Liver (tissue), 8 donors: ENCODE measurements at regions not wholly inside any gene's neighbourhood (a gene's known extent, or its start where the extent isn't known, plus 50 kb on each side); places are given as distances from the start of the nearest gene placed in this dataset.

Experiments used
- DNase-seq: peaks from one replicate; pipeline ENCODE4 v3.0.0-alpha.2; 2017; ENCODE audit warnings: low spot score
- H3K27ac ChIP-seq, 2 donors: one replicate each; pipeline ENCODE4 v1.7.0; 2013; ENCODE audit warnings: inconsistent platforms in 2 of 2, low read length in 2 of 2, control low read depth in 1 of 2, low read depth in 1 of 2, mild to moderate bottlenecking in 1 of 2
- H3K27me3 ChIP-seq, 4 donors: one replicate each; pipeline versions ENCODE4 v1.6.1 to v1.7.0; 2013; ENCODE audit warnings: low read length in 3 of 4, inconsistent platforms in 1 of 4, mild to moderate bottlenecking in 1 of 4, moderate library complexity in 1 of 4; ENCODE audit not compliant: control insufficient read depth in 4 of 4, insufficient read depth in 4 of 4
- H3K36me3 ChIP-seq, 4 donors: one replicate each; pipeline versions ENCODE4 v1.6.1 to v1.7.0; 2013; ENCODE audit warnings: low read length in 3 of 4, mild to moderate bottlenecking in 3 of 4, low read depth in 1 of 4, moderate library complexity in 1 of 4; ENCODE audit not compliant: control insufficient read depth in 4 of 4, insufficient read depth in 3 of 4
- H3K4me1 ChIP-seq, 4 donors: one replicate each; pipeline versions ENCODE4 v1.6.1 to v1.7.0; 2013; ENCODE audit warnings: low read length in 3 of 4, mild to moderate bottlenecking in 3 of 4, moderate library complexity in 1 of 4; ENCODE audit not compliant: control insufficient read depth in 4 of 4, insufficient read depth in 4 of 4
- H3K4me3 ChIP-seq, 3 donors: one replicate each; pipeline versions ENCODE4 v1.6.1 to v1.7.0; 2013; ENCODE audit warnings: low read length in 3 of 3, control low read depth in 1 of 3, low read depth in 1 of 3, mild to moderate bottlenecking in 1 of 3
- H3K9ac ChIP-seq, 2 donors: one replicate each; pipeline ENCODE4 v1.7.0; 2013; ENCODE audit warnings: low read length in 2 of 2, mild to moderate bottlenecking in 2 of 2, moderate library complexity in 2 of 2, control low read depth in 1 of 2, low read depth in 1 of 2
- H3K9me3 ChIP-seq, 4 donors: one replicate each; pipeline versions ENCODE4 v1.6.1 to v1.7.0; 2013; ENCODE audit warnings: low read length in 3 of 4; ENCODE audit not compliant: control insufficient read depth in 4 of 4
- ATF3 ChIP-seq: IDR thresholded peaks from 2 replicates; pipeline ENCODE4 v1.6.1; 2016; ENCODE audit warnings: antibody characterized with exemption
- CTCF ChIP-seq: fragments of 150-350 bp; IDR thresholded peaks from 2 replicates; pipeline ENCODE4 v1.5.1; 2017; ENCODE audit warnings: improper control_type of control experiment, low read depth, low read length; ENCODE audit not compliant: missing input control
- EGR1 ChIP-seq, 2 donors: IDR thresholded peaks; 2 replicates each; pipeline ENCODE4 v1.6.1; 2016 to 2018; ENCODE audit warnings: antibody characterized with exemption in 2 of 2, low read depth in 2 of 2
- FOXA1 ChIP-seq: IDR thresholded peaks from 2 replicates; pipeline ENCODE4 v1.6.1; 2016; ENCODE audit warnings: antibody characterized with exemption
- FOXA2 ChIP-seq: IDR thresholded peaks from 2 replicates; pipeline ENCODE4 v1.6.1; 2016; ENCODE audit warnings: antibody characterized with exemption
- GABPA ChIP-seq, 2 donors: IDR thresholded peaks in 1 of 2; conservative IDR thresholded peaks in 1 of 2; 2 replicates each; pipeline ENCODE4 v1.6.1; 2016; ENCODE audit warnings: antibody characterized with exemption in 2 of 2, mild to moderate bottlenecking in 1 of 2, moderate library complexity in 1 of 2
- HNF4A ChIP-seq, 2 donors: conservative IDR thresholded peaks; 2 replicates each; pipeline ENCODE4 v1.6.1; 2016; ENCODE audit warnings: antibody characterized with exemption in 2 of 2, mild to moderate bottlenecking in 2 of 2
- HNF4G ChIP-seq: IDR thresholded peaks from 2 replicates; pipeline ENCODE4 v1.6.1; 2016; ENCODE audit warnings: antibody characterized with exemption
- JUND ChIP-seq, 2 donors: IDR thresholded peaks; 2 replicates each; pipeline ENCODE4 v1.6.1; 2016; ENCODE audit warnings: antibody characterized with exemption in 2 of 2
- NR2F2 ChIP-seq: IDR thresholded peaks from 2 replicates; pipeline ENCODE4 v1.6.1; 2016; ENCODE audit warnings: antibody characterized with exemption
- RAD21 ChIP-seq, 2 donors: IDR thresholded peaks; 2 replicates each; pipeline ENCODE4 v1.6.1; 2016; ENCODE audit warnings: antibody characterized with exemption in 2 of 2, mild to moderate bottlenecking in 2 of 2
- RXRA ChIP-seq, 2 donors: IDR thresholded peaks; 2 replicates each; pipeline ENCODE4 v1.6.1; 2017 to 2018; ENCODE audit warnings: antibody characterized with exemption in 2 of 2, mild to moderate bottlenecking in 1 of 2
- TAF1 ChIP-seq: conservative IDR thresholded peaks from 2 replicates; pipeline ENCODE4 v1.6.1; 2016; ENCODE audit warnings: antibody characterized with exemption, mild to moderate bottlenecking
- YY1 ChIP-seq: IDR thresholded peaks from 2 replicates; pipeline ENCODE4 v1.6.1; 2016; ENCODE audit warnings: antibody characterized with exemption, mild to moderate bottlenecking
- ZBTB33 ChIP-seq: IDR thresholded peaks from 2 replicates; pipeline ENCODE4 v1.6.1; 2016; ENCODE audit warnings: antibody characterized with exemption
- WGBS: extraction: QIAGEN DNeasy Blood & Tissue Kit; methylation state at CpG from one replicate; pipeline ENCODE4 v1.1.7; 2013; 5-methylcytosine and 5-hydroxymethylcytosine counted together
- TF ChIP-seq, protein P1 (sequence below): IDR thresholded peaks from 2 replicates; pipeline ENCODE4 v1.6.1; 2016; ENCODE audit warnings: antibody characterized with exemption
- TF ChIP-seq, protein P2 (sequence below): IDR thresholded peaks from 2 replicates; pipeline ENCODE4 v1.6.1; 2016; ENCODE audit warnings: antibody characterized with exemption, mild to moderate bottlenecking
- donor health status: healthy.
- donor health status: healthy.
- donor health status: healthy.
- donor health status: healthy.
- donor health status: healthy.

DNA sequence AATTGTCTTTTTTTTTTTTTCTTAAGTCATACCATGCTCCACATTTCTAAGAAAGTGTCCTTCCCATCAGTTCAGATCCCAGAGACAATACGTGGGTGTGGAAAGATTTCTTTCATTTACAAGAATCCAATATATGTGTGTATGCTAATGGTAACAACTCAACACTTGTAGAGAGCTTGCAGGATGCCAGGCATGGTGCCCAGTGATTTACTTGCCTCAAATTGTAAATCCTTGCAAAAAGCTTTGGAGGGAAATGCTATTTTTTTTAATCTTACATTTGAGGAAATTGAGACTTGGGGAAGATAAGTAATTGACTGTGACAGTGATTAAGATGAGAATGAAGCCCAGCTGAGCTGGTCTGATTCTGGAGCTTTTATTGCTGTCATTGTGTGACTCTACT lies 1264.6 kb upstream of the SEL1L start:
- Histone ChIP-seq H3K36me3 (no peaks in the 10 kb centered on the region), H3K9ac (no peak overlapping the region), H3K4me1 (no peaks in the 10 kb centered on the region), H3K27ac (no peak overlapping the region), H3K4me3 (no peak overlapping the region), H3K27me3 (peaks cover 0 to 3% (median 0%) of the 10 kb centered on the region in 4 donors), H3K9me3 (no peaks in the 10 kb centered on the region)
- WGBS, result 75% methylated on average over 1 of the region's 1 CpG
- TF ChIP-seq TAF1 (no peak), HNF4A (conservative IDR thresholded peaks at IDR 0.05) (no peak), JUND (IDR thresholded peaks at IDR 0.05) (no peak), GABPA (IDR thresholded peaks at IDR 0.05 in 1 of 2, conservative IDR thresholded peaks at IDR 0.05 in 1 of 2) (no peak), RXRA (IDR thresholded peaks at IDR 0.05) (no peak), EGR1 (IDR thresholded peaks at IDR 0.05; ENCODE audit: low read depth in 2 of 2) (no peak), ZBTB33 (no peak), HNF4G (no peak), FOXA1 (no peak), FOXA2 (no peak), CTCF (no peak), ATF3 (no peak), YY1 (no peak), NR2F2 (no peak), RAD21 (IDR thresholded peaks at IDR 0.05) (no peak)
- TF ChIP-seq, protein P1, sequence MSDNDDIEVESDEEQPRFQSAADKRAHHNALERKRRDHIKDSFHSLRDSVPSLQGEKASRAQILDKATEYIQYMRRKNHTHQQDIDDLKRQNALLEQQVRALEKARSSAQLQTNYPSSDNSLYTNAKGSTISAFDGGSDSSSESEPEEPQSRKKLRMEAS, result no peak
- TF ChIP-seq, protein P2, sequence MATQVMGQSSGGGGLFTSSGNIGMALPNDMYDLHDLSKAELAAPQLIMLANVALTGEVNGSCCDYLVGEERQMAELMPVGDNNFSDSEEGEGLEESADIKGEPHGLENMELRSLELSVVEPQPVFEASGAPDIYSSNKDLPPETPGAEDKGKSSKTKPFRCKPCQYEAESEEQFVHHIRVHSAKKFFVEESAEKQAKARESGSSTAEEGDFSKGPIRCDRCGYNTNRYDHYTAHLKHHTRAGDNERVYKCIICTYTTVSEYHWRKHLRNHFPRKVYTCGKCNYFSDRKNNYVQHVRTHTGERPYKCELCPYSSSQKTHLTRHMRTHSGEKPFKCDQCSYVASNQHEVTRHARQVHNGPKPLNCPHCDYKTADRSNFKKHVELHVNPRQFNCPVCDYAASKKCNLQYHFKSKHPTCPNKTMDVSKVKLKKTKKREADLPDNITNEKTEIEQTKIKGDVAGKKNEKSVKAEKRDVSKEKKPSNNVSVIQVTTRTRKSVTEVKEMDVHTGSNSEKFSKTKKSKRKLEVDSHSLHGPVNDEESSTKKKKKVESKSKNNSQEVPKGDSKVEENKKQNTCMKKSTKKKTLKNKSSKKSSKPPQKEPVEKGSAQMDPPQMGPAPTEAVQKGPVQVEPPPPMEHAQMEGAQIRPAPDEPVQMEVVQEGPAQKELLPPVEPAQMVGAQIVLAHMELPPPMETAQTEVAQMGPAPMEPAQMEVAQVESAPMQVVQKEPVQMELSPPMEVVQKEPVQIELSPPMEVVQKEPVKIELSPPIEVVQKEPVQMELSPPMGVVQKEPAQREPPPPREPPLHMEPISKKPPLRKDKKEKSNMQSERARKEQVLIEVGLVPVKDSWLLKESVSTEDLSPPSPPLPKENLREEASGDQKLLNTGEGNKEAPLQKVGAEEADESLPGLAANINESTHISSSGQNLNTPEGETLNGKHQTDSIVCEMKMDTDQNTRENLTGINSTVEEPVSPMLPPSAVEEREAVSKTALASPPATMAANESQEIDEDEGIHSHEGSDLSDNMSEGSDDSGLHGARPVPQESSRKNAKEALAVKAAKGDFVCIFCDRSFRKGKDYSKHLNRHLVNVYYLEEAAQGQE, result no peak
- no peak for DNase-seq
